ENCODE measurements at regions not wholly inside any gene's neighbourhood (a gene's known extent, or its start where the extent isn't known, plus 50 kb on each side); places are given as distances from the start of the nearest gene placed in this dataset.

- no peak for DNase-seq (ENCODE audit: low read depth in 2 of 2)
These were observed 74.7 kb downstream of the SDC1 start for GRCh38 chr2:20150110-20150706.

GRCh38 chr2:20149703-20150030 lies 75.3 kb downstream of the SDC1 start:
- DNase-seq (ENCODE audit: low read depth in 2 of 2) = no peak

GRCh38 chr2:20148923-20149702 lies 75.8 kb downstream of the SDC1 start:
- no peak for DNase-seq (ENCODE audit: low read depth in 2 of 2)

DNA sequence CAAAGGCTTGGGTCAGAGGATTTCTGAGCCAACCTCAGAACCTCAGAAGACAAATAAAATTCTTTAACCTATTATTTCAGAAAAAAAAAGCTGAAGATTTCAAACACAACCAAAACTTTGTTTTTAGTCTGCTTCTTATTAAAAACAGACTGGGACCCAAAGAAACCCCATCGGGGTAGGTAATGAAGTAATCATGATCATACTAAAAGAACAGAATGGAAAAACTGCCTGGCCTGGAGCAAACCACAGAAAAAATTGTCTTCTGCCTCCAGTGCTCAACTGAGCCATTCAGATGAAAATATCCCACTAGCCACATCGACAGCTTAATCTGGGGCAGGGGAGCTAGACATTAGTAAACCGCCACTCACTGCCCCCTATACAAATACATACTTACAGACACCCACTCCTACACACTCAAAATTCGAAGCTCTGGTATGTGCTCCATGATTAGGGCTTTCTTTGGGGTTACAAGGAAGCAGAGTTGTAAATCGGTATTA lies 76.5 kb downstream of the SDC1 start:
- DNase-seq (ENCODE audit: low read depth in 2 of 2) = no peak

DNA sequence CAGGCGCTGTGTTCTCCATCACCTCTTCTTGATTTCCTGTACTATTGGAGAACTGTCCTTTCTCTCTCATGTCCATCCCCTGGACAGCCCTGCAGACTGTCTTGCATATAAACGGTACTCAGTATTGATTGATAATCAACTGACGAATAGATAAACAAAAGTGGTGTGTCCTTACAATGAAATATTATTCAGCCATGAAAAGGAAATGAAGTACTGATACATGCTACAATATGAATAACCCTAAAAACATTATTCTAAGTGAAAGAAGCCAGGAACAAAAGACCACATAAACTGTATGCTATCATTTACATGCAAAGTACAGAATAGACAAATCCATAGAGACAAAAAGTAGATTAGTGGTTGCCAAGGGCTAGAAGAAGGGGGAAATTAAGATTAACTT lies 77.6 kb downstream of the SDC1 start:
- no peak for DNase-seq (ENCODE audit: low read depth in 2 of 2)

DNA sequence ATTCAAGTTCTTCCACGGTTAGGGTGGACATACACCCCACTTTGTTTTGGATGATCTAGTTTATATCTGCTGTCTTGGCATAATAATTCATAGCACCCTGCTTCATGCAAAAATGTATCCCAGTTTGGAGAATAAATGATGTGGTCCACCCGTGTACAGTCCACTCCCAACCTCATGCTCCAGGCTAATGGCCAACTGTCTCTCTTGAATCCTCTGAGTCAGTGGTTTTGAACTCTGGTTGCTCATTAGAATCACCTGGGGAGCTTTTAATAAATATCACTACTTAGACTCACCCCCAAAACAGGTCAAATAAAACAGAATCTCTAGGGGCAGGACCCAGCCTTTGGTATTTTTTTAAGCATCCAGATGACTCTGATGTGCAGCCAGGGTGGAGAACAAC lies 78.5 kb downstream of the SDC1 start:
- no peak for DNase-seq (ENCODE audit: low read depth in 2 of 2)

- no peak for DNase-seq (ENCODE audit: low read depth in 2 of 2)
These were observed 79.3 kb downstream of the SDC1 start for GRCh38 chr2:20145497-20146193.

DNA sequence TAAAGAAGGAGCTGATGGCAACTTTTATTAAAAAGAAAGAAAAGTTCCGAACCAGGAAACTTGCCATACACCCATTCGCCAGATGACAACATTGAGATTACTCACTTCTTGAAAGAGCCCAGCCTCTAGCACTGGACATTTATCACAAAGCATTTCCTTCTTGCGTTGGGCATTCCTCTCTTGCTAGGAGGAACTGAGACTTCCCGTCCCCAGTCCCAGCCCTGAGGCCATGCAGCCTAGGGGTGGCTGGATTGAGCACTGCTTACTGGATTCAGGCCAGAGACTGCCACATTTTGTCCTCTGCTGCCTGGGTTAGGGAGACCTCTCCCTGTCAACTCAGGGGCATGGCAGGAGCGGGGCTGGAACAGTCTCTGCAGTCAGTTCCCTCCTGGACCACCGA lies 80.1 kb downstream of the SDC1 start:
- DNase-seq (ENCODE audit: low read depth in 2 of 2) = no peak

DNA sequence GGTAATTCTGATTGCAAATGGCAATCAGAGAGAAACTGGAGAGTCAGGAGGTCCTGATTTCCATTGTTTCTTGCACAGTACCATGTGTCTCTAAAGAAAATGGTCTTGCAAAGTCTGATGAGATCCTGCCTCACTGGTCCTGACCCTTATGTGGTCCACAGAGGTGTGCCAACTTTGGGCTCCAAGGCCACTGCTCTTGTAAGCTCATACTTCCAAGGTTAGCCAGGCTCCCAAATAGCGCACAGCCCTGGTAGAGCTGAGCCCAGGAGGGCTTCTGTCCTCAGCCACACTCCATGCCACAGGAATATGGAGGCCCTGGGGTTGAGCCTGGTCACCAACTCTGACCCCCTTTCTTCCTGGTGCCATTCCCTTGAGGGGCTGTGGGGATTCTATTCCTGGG lies 80.7 kb downstream of the SDC1 start:
- no peak for DNase-seq (ENCODE audit: low read depth in 2 of 2)

- DNase-seq (ENCODE audit: low read depth in 2 of 2) = no peak
These were observed 81.7 kb downstream of the SDC1 start for GRCh38 chr2:20143263-20143662.

DNA sequence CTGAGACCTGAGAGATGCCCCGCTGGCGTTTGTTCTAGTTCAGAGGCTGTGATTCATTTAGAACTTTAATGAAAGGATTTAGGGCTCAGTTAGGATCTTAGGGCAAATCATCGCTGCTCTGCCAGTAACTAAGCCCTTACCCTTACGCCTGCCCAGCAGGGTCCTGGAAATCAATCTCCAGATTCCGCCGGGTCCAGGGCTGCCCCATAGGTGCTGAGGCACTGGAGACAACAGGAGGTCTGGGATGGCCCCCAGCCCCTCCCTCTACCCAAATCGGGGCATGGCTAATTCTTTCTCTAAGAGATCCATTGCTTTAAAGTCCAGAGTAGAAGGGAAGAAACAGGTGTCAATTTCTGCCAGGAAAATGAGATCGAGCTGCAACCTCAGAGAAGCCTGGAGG lies 83.1 kb downstream of the SDC1 start:
- DNase-seq (ENCODE audit: low read depth in 2 of 2) = no peak

- no peak for DNase-seq (ENCODE audit: low read depth in 2 of 2)
These were observed 83.7 kb downstream of the SDC1 start for GRCh38 chr2:20141056-20141762.

DNA sequence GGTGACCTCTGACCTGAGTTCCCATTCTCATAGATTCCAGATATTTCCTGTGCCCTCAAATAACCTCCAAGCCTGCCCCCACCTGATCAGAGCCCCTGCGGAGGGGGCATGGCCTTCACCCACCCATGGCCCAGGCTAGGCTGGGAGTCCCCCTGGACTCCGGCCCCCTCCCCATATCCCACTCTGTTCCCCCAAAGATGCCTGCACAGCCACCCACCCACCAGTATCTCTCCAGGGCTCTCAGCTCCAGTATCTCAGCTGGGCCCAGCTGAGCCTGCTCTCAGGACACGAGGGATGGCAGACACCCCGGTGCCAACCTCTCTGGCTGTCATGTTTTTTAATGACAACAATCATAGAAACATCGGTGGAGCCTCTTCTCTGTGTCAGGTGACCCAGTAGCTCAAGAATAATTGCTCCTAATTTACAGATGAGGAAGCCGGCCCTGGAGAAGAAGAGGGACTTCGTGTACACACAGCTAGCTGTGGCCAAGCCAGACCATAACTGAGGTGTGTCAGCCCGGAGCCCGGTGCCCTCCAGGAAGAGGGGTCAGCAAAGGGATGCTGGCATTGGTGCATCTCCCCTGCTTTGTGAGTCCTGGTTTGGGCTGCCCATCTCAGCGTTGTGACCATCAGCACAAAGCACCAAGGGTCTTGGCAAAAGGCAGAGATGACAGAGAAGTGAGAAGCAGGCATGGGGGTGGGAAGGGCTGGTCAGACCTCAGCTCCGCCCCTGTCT lies 84.4 kb downstream of the SDC1 start:
- DNase-seq (ENCODE audit: low read depth in 2 of 2) = no peak

- no peak for DNase-seq (ENCODE audit: low read depth in 2 of 2)
These were observed 85.3 kb downstream of the SDC1 start for GRCh38 chr2:20139407-20140172.

DNA sequence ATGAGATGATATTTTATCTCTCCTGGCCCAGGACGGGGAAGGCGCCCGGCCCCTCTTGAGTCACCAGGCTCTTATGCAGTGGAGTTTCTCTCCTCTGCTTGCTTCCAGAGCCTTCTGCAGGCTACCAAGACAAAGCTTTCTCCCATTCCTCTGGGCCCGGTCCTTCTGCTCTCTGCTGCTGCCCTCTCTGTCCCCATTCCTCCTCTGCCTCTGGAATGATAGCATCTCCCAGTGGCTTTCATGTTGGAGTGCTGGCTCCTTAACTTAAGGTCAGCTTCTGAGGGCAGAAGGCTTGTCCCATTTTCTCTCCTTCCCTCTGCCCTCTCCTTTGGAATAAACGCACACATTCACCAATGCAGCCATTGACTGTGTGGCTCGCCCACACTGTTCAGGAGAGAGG lies 86.2 kb downstream of the SDC1 start:
- no peak for DNase-seq (ENCODE audit: low read depth in 2 of 2)

- no peak for DNase-seq (ENCODE audit: low read depth in 2 of 2)
These were observed 86.5 kb upstream of the LAPTM4A start for GRCh38 chr2:20137884-20138283.

GRCh38 chr2:20137131-20137571 lies 85.7 kb upstream of the LAPTM4A start:
- no peak for DNase-seq (ENCODE audit: low read depth in 2 of 2)

DNA sequence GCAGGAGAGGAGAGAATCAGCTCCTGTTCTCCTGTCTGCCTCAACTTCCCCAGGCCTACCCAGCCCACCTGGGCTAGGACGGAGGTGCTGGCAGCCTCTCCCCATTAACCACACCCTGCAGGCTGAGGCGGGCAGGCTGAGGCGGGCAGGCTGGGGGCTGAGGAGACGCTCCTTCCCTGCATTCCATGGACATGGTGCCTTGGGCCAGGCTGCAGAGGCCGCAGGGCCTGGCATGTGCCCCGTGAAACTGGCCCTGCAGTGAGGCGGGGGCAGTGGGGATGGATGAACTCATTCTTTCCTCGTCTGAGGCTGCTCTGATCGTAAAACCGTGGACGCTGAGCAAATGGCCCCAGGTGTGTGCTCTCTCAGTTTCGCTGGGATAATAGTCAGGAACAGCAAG lies 84.7 kb upstream of the LAPTM4A start:
- no peak for DNase-seq (ENCODE audit: low read depth in 2 of 2)

GRCh38 chr2:20135631-20136050 lies 84.2 kb upstream of the LAPTM4A start:
- DNase-seq (ENCODE audit: low read depth in 2 of 2) = peak; percentile 14 to 15

GRCh38 chr2:20132990-20133535 lies 81.6 kb upstream of the LAPTM4A start:
- DNase-seq (ENCODE audit: low read depth in 2 of 2) = no peak
